ENCODE measurements at regions not wholly inside any gene's neighbourhood (a gene's known extent, or its start where the extent isn't known, plus 50 kb on each side); places are given as distances from the start of the nearest gene placed in this dataset.

GRCh38 chr4:187135878-187136277 is 412.2 kb upstream of the FAT1 start:
- FAIRE-seq, result no peak

- no peak for FAIRE-seq
Observed at GRCh38 chr4:187139141-187139540, 415.5 kb upstream of the FAT1 start.

GRCh38 chr4:187141101-187141500 is 417.4 kb upstream of the FAT1 start:
- FAIRE-seq, result no peak

GRCh38 chr4:187149229-187149945 is 425.7 kb upstream of the FAT1 start:
- FAIRE-seq, result no peak

GRCh38 chr4:187157380-187157958 is 433.8 kb upstream of the FAT1 start:
- FAIRE-seq, result no peak

GRCh38 chr4:187158003-187158402 is 434.3 kb upstream of the FAT1 start:
- no peak for FAIRE-seq

- FAIRE-seq, result no peak
Observed at GRCh38 chr4:187160486-187160885, 436.8 kb upstream of the FAT1 start.

- no peak for FAIRE-seq
Observed at GRCh38 chr4:187166886-187167512, 443.3 kb upstream of the FAT1 start.

GRCh38 chr4:187171706-187172339 is 448.2 kb upstream of the FAT1 start:
- no peak for FAIRE-seq

GRCh38 chr4:187172340-187172761 is 448.7 kb upstream of the FAT1 start:
- FAIRE-seq, result no peak

- no peak for FAIRE-seq
Observed at GRCh38 chr4:187174749-187175148, 451.1 kb upstream of the FAT1 start.

GRCh38 chr4:187175197-187175596 is 451.5 kb upstream of the FAT1 start:
- FAIRE-seq, result no peak

GRCh38 chr4:187176261-187176910 is 452.7 kb upstream of the FAT1 start:
- FAIRE-seq, result no peak

GRCh38 chr4:187178084-187178483 is 454.4 kb upstream of the FAT1 start:
- no peak for FAIRE-seq

GRCh38 chr4:187178587-187178986 is 454.9 kb upstream of the FAT1 start:
- FAIRE-seq, result no peak

GRCh38 chr4:187179086-187180058 is 455.7 kb upstream of the FAT1 start:
- no peak for FAIRE-seq

- no peak for FAIRE-seq
Observed at GRCh38 chr4:187181054-187181453, 457.4 kb upstream of the FAT1 start.

- no peak for FAIRE-seq
Observed at GRCh38 chr4:187183346-187183745, 459.7 kb upstream of the FAT1 start.

GRCh38 chr4:187183826-187184225 is 460.2 kb upstream of the FAT1 start:
- no peak for FAIRE-seq

- no peak for FAIRE-seq
Observed at GRCh38 chr4:187184508-187184907, 460.9 kb upstream of the FAT1 start.

- no peak for FAIRE-seq
Observed at GRCh38 chr4:187188118-187188517, 464.5 kb upstream of the FAT1 start.

- no peak for FAIRE-seq
Observed at GRCh38 chr4:187188741-187189140, 465.1 kb upstream of the FAT1 start.
